B cell (primary cell): ENCODE measurements at regions not wholly inside any gene's neighbourhood (a gene's known extent, or its start where the extent isn't known, plus 50 kb on each side); places are given as distances from the start of the nearest gene placed in this dataset.
"Not testable (repeated sequence)": the region's sequence is repeated elsewhere in the genome, so short reads cannot be mapped to it uniquely, and the experiment has no call there.

Experiments used
- ATAC-seq: fragments of 200-7000 bp; cut with Tn5 transposase; one replicate; pipeline ENCODE4 v1.10.0; 2021; ENCODE audit warnings: low read depth, mild to moderate bottlenecking, moderate number of reproducible peaks, moderate library complexity
- CTCF ChIA-PET: fragments of 350-600 bp; sonication (Branson Sonifier 250); formaldehyde crosslinking; loops from one replicate; lab custom pipeline; 2021; ENCODE audit warnings: antibody characterized with exemption, inconsistent platforms; lab: Charles Lee
- POLR2A ChIA-PET: fragments of 350-600 bp; sonication (Branson Sonifier 250); formaldehyde crosslinking; loops from one replicate; lab custom pipeline; 2021; ENCODE audit warnings: antibody characterized with exemption; lab: Charles Lee
- DNase-seq: peaks from one replicate; pipeline ENCODE4 v3.0.0; 2013
- H2AFZ ChIP-seq: 2 replicates; pipeline ENCODE4 v1.6.1; 2012; ENCODE audit warnings: mild to moderate bottlenecking, low read depth, low read length; ENCODE audit not compliant: insufficient read depth, poor library complexity, severe bottlenecking
- H3K27ac ChIP-seq, 2 donors: 1 replicate in 1 of 2; 2 replicates in 1 of 2; pipeline ENCODE4 v1.5.1; 2012 to 2013; ENCODE audit warnings: low read length in 2 of 2, mild to moderate bottlenecking in 2 of 2, moderate library complexity in 1 of 2
- H3K27me3 ChIP-seq, 4 experiments: fragments of 200-600 bp in 1 of 4; sonication (generic) in 1 of 4; replicated peaks in 1 of 4; 1 replicate in 2 of 4; 2 replicates in 2 of 4; pipeline versions ENCODE4 v1.6.1 to v1.7.0; 2013 to 2016; ENCODE audit warnings: low read length in 3 of 4, mild to moderate bottlenecking in 2 of 4, mixed read lengths in 1 of 4, moderate library complexity in 1 of 4; ENCODE audit not compliant: insufficient read depth in 4 of 4, control insufficient read depth in 3 of 4; ENCODE audit errors: control extremely low read depth in 1 of 4
- H3K36me3 ChIP-seq, 2 experiments: replicated peaks in 1 of 2; 1 replicate in 1 of 2; 2 replicates in 1 of 2; pipeline versions ENCODE4 v1.6.1 to v1.7.1; 2013; ENCODE audit warnings: low read length in 1 of 2; ENCODE audit not compliant: insufficient read depth in 2 of 2, control insufficient read depth in 1 of 2; ENCODE audit errors: control extremely low read depth in 1 of 2, extremely low read depth in 1 of 2
- H3K4me1 ChIP-seq, 2 donors: fragments of 200-600 bp in 1 of 2; sonication (generic) in 1 of 2; 1 replicate in 1 of 2; 2 replicates in 1 of 2; pipeline versions ENCODE4 v1.5.1 to v1.6.1; 2013 to 2017; ENCODE audit warnings: low read length in 2 of 2; ENCODE audit not compliant: control insufficient read depth in 2 of 2, insufficient read depth in 2 of 2
- H3K4me2 ChIP-seq: replicated peaks from 2 replicates; pipeline ENCODE3; 2012; ENCODE audit warnings: mild to moderate bottlenecking, low read depth, low read length; ENCODE audit not compliant: poor library complexity, severe bottlenecking
- H3K4me3 ChIP-seq, 5 experiments: fragments of 200-600 bp in 1 of 5; sonication (generic) in 1 of 5; 1 replicate in 3 of 5; 2 replicates in 2 of 5; pipeline versions ENCODE4 v1.5.1 to v1.7.0; 2011 to 2016; ENCODE audit warnings: low read length in 4 of 5, mild to moderate bottlenecking in 4 of 5, low read depth in 2 of 5, control low read depth in 1 of 5, moderate library complexity in 1 of 5; ENCODE audit not compliant: insufficient read depth in 1 of 5; ENCODE audit errors: control extremely low read depth in 1 of 5, extremely low read depth in 1 of 5
- H3K79me2 ChIP-seq: fragments of 200-600 bp; sonication (generic); one replicate; pipeline ENCODE4 v1.6.0; 2016; ENCODE audit warnings: low read length; ENCODE audit not compliant: control insufficient read depth, insufficient read depth
- H3K9ac ChIP-seq: fragments of 200-600 bp; sonication (generic); 2 replicates; pipeline ENCODE4 v1.6.1; 2017; ENCODE audit warnings: mild to moderate bottlenecking, low read length, moderate library complexity
- H3K9me3 ChIP-seq, 3 donors: one replicate each; pipeline versions ENCODE4 v1.6.1 to v1.7.1; 2013; ENCODE audit warnings: low read length in 2 of 3; ENCODE audit not compliant: control insufficient read depth in 2 of 3, insufficient read depth in 1 of 3; ENCODE audit errors: control extremely low read depth in 1 of 3
- H4K20me1 ChIP-seq: 2 replicates; pipeline ENCODE4 v1.6.0; 2012; ENCODE audit warnings: mild to moderate bottlenecking, low read length; ENCODE audit not compliant: insufficient read depth, control insufficient read depth, poor library complexity, severe bottlenecking
- H3K27ac Mint-ChIP-seq: one replicate; pipeline ENCODE4 v1.8.0; 2021; ENCODE audit warnings: mixed read lengths
- H3K27me3 Mint-ChIP-seq: one replicate; pipeline ENCODE4 v1.8.0; 2021; ENCODE audit warnings: mixed read lengths
- H3K4me1 Mint-ChIP-seq: one replicate; pipeline ENCODE4 v1.8.0; 2021; ENCODE audit warnings: mixed read lengths
- H3K4me3 Mint-ChIP-seq: one replicate; pipeline ENCODE4 v1.8.0; 2021; ENCODE audit warnings: mixed read lengths
- H3K9me3 Mint-ChIP-seq: one replicate; pipeline ENCODE4 v1.8.0; 2022; ENCODE audit warnings: mixed read lengths; ENCODE audit not compliant: insufficient read depth
- EZH2 ChIP-seq: IDR thresholded peaks from 2 replicates; pipeline ENCODE4 v1.6.1; 2012; ENCODE audit warnings: borderline replicate concordance, low read depth, mild to moderate bottlenecking, moderate library complexity, low read length; ENCODE audit not compliant: insufficient read depth, poor library complexity, severe bottlenecking
- WGBS: methylation state at CpG from one replicate; pipeline ENCODE4 v1.1.5; 2013; ENCODE audit warnings: missing lambda C conversion rate; ENCODE audit not compliant: insufficient coverage; 5-methylcytosine and 5-hydroxymethylcytosine counted together
- intact Hi-C: fragments of 100-400 bp; cut with micrococcal nuclease; formaldehyde crosslinking; loops from one replicate; pipeline ENCODE4 v1.10.0; 2022
- TF ChIP-seq, protein P1 (sequence below): fragments of 200-600 bp; IDR thresholded peaks from one replicate; pipeline ENCODE4 v1.8.0; 2022; ENCODE audit warnings: antibody characterized with exemption, mild to moderate bottlenecking

DNA sequence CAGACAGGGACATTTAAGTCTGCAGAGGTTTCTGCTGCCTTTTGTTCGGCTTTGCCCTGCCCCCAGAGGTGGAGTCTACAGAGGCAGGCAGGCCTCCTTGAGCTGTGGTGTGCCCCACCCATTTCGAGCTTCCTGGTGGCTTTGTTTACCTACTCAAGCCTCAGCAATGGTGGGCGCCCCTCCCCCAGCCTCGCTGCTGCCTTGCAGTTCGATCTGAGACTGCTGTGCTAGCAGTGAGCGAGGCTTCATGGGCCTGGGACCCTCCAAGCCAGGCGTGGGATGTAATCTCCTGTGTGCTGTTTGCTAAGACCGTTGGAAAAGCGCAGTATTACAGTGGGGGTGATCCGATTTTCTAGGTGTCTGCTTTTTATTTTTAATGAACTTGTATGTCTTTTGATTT is 133.6 kb upstream of the NTRK2 start:
- H3K4me2 ChIP-seq: not testable (repeated sequence)
- 69% methylated on average over 7 of the region's 10 CpGs for WGBS

GRCh38 chr9:84538879-84539278 is 130.7 kb upstream of the NTRK2 start:
- H3K36me3 ChIP-seq: no peaks in the 10 kb centered on the region
- H2AFZ ChIP-seq: no peak overlapping the region
- Mint-ChIP-seq H3K9me3 (peaks cover 6% of the 10 kb centered on the region), H3K27me3 (no peaks in the 10 kb centered on the region), H3K27ac (no peak overlapping the region), H3K4me1 (no peaks in the 10 kb centered on the region), H3K4me3 (no peak overlapping the region)
- H4K20me1 ChIP-seq: no peaks in the 10 kb centered on the region
- H3K27ac ChIP-seq: no peak overlapping the region
- 83% methylated on average over 1 of the region's 1 CpG for WGBS
- intact Hi-C loops: no loop called here
- POLR2A ChIA-PET: no interaction called here
- peaks cover 0 to 25% (median 8%) of the 10 kb centered on the region in 3 donors for H3K9me3 ChIP-seq
- H3K4me3 ChIP-seq: no peak overlapping the region
- ATAC-seq: no peak
- no peak for TF ChIP-seq EZH2
- TF ChIP-seq, protein P1, sequence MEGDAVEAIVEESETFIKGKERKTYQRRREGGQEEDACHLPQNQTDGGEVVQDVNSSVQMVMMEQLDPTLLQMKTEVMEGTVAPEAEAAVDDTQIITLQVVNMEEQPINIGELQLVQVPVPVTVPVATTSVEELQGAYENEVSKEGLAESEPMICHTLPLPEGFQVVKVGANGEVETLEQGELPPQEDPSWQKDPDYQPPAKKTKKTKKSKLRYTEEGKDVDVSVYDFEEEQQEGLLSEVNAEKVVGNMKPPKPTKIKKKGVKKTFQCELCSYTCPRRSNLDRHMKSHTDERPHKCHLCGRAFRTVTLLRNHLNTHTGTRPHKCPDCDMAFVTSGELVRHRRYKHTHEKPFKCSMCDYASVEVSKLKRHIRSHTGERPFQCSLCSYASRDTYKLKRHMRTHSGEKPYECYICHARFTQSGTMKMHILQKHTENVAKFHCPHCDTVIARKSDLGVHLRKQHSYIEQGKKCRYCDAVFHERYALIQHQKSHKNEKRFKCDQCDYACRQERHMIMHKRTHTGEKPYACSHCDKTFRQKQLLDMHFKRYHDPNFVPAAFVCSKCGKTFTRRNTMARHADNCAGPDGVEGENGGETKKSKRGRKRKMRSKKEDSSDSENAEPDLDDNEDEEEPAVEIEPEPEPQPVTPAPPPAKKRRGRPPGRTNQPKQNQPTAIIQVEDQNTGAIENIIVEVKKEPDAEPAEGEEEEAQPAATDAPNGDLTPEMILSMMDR: no peak
- DNase-seq: no peak
- CTCF ChIA-PET: no interaction called here
- H3K27me3 ChIP-seq: no peaks in the 10 kb centered on the region
- no peaks in the 10 kb centered on the region for H3K79me2 ChIP-seq
- H3K4me1 ChIP-seq: no peaks in the 10 kb centered on the region
- no peak overlapping the region for H3K9ac ChIP-seq
- no peak overlapping the region for H3K4me2 ChIP-seq

More for the DNA sequence above, 133.6 kb upstream of the NTRK2 start:
- H4K20me1 ChIP-seq, H3K27me3 Mint-ChIP-seq, H3K27ac Mint-ChIP-seq, H3K4me3 Mint-ChIP-seq, H3K4me1 Mint-ChIP-seq, DNase-seq, H3K27me3 ChIP-seq, intact Hi-C loops, H3K27ac ChIP-seq, H3K79me2 ChIP-seq, ATAC-seq, H3K36me3 ChIP-seq, H3K9ac ChIP-seq, H2AFZ ChIP-seq, CTCF ChIA-PET, H3K4me1 ChIP-seq, POLR2A ChIA-PET, H3K9me3 Mint-ChIP-seq, H3K4me3 ChIP-seq: not testable (repeated sequence)
- peaks cover 0 to 25% (median 8%) of the 10 kb centered on the region in 3 donors for H3K9me3 ChIP-seq
